Left forelimb (tissue), 1 donor: ENCODE measurements at regions not wholly inside any gene's neighbourhood (a gene's known extent, or its start where the extent isn't known, plus 50 kb on each side); places are given as distances from the start of the nearest gene placed in this dataset.

ENCODE experiments used
- DNase-seq: peaks from one replicate; pipeline ENCODE4 v3.0.0-alpha.2; 2018; ENCODE audit warnings: low spot score

DNA sequence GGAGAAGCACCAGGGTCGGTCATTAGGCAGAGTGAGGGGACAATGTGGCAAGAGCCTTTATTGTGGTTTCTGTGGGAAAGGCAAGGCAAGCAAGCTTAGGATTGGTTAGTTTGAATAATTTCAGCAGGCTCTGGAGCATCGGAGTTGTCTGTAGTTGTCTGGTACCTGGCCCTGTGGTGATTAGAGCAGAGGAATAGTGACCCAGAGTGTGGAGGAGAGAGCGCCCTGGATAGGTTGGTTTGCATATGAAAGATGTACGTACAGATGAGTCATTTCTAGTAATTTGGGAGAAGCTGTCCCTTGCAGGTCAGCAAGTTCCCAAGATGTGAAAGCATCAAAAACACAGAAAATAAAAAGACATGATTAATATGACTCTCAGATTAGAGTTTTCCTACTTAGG is 383.1 kb upstream of the MEX3C start:
- no peak for DNase-seq

DNA sequence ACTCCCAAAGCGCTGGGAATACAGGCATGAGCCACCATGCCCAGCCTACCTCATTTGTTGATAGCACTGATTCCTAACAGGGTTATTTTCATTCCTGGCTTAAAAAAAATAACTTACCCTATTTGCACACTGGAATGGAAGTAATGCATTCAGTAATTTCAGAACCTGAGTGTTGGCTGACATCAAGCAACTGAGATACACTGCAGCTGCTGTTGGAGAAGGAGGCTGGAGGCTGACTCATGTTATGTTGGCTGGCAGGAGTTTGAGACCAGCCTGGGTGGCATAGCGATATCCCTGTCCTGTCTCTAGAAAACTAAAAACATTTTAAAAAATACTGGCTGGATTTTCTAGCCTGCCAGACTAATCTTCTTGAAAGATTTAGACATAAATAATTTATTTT is 385.1 kb upstream of the MEX3C start:
- no peak for DNase-seq

DNA sequence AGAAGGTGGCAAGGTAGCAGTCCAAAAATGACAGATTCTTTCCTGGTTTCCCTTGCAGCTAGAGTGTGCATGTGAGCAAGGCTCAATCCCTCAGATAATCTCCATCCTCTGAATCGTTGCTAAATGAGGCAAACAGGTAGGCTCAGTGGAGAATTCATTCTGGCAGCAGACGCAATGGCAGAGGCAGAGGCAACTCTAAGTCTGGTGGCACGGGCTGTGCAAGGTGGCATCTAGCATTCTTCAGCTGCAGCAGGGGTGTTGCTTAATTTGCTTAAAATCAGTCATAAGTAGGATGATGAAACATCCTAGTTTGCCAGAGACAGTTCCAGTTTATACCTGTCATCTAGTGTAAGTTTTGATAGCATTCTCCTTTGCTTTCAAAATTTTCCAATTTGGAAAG is 391.1 kb upstream of the MEX3C start:
- no peak for DNase-seq

DNA sequence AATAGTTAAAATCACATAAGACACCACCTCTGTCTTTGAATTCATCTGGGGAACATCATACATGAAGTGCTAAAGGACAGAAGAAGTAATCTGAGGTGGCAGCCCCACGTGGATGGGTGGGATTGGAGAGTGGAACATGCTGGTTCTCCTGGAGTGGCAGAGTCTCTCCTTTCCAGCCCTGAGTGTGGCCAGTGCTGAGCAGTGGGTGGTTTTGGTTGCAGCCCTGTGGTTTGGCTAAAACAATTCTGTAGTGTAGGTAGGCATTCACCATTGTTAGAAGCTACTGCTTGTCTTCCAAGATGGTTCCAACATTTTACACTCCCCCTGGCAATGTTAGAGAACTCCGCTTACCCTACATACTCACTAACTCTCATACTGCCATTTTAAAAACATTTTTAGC is 396.4 kb upstream of the MEX3C start:
- no peak for DNase-seq

DNA sequence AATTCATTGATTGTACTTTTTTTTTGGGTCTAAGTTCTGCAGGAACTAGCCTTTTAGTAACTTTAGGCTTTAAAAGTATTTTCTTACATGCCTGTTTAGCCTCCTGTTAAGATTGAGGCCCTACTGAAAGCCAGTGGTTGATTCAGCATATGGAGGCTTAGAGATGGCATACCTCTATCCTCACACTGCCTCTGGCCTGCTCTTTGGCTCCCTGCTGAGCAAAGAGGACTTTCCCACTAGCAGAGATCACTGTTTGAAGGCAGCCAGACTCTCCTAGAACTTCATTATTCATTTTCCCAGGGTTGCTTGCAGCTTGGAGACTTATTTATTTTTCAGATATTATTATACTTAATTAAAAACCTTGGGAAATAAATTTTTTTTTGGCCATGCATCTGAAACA is 405.6 kb upstream of the MEX3C start:
- no peak for DNase-seq

DNA sequence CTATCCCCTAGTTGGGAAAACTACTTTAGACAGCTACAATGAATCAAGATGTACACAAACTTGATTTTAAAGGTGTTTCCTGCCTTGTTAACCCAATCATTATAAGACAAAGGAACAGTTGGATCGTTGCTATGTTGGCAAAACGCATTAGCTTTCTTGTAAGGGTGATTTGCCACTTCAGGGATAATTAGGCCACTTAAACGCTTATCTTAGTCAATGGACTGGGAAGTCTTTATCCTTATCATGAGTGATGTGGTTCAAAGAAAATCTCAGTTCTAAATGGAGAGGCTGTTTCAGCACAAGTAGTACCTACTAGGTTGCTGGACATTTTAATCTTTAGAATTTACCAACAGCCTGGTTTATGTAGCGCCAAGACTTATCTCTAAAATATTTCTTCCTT is 406.1 kb upstream of the MEX3C start:
- no peak for DNase-seq

DNA sequence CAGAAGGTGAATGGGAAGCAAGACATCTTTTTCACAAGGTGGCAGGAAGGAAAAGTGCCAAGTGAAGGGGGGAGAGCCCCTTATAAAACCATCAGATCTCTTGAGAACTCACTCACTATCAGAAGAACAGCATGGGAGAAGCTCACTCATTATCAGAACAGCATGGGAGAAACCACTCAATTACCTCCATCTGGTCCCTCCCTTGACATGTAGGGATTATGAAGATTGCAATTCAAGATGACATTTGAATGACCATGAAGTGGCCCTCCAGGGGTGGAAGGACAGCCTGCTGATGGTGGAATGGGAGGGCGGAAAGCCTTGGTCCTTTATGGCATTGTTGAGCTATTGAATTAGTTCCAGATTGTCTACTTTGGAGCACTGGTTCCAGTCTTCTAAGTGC is 413.0 kb upstream of the MEX3C start:
- DNase-seq: no peak

DNA sequence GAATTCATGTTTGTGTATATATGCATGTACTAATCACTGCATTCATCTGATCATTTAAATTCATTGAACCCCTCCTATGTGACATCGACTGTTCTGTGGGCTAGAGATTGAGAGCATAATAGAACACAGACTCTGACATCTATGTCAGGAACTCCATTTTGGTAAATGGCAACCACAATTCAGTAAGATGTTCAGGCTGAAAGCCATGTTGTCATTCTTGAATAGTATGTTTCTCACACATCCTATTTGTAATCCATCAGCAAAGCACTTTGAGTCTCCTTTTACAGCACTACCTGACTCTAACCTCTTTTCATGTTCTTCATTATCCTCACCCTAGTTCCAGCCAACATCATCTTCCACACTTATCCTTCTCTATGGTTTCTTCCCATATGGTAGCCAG is 413.8 kb upstream of the MEX3C start:
- no peak for DNase-seq

DNA sequence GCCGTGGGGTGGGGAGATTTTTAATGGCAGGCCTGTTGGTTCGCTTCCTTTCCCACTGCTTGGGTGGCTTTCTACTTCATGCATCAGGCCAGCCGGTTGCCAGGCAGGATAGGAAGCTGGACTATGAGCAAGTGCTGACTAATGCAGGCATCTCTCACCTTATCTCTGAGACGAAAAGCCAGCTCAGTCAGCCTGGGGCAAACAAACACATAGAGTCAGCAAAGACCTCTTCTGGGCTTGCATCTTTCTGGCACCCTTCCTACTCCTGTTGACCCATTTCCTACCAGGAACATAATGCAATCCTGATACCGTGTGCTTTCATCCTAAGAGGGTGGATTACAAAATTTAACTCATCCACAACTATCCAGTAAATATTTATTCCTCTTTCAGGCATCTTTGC is 416.6 kb upstream of the MEX3C start:
- no peak for DNase-seq

DNA sequence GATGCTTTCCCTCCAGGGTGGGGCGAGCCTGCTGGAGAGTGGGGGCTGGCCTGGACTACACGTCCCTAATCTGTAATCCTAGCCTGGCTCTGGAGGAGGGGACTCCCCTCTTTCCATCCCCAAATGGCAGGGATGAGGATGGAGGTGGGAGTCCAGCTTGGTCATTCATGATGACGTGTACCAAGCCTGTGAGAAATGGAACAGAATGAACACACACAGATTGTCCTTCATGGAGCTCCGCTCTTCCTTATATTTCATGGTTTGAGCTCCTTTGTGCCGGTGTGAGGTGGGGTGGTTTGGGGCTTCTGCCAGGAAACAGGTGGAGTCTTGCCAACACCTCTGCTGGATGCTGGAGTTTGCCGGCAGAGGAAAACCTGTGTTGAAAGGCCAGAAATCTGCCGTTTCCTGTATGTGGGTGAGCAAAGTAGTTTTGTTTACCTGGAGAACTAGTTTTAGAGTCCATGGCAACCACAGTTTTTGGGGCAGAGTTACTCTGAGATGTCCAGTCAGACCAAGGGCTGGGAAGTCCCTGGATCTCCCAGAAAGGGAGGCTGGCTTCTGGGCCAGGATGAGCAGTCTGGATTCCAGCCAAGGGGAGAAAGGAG is 417.6 kb upstream of the MEX3C start:
- DNase-seq: no peak

DNA sequence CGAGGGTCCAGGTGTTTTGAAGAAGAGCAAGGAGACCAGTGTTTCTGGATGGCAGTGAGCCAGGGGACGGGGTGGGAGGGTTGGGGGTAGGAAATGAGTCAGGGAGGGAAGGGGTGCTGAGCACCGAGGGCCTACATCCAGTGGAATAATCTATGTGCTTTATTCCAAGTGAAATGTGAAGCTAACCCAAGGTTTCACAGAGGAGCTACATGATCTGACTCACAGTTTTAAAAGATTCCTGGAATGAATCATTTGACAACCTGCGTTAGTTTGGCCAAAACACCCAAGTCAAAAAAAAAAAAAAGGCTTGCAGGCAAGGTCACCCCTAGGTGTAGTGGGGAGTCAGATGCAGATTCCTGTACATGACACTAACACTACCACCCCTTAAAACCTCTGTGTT is 419.7 kb upstream of the MEX3C start:
- no peak for DNase-seq

DNA sequence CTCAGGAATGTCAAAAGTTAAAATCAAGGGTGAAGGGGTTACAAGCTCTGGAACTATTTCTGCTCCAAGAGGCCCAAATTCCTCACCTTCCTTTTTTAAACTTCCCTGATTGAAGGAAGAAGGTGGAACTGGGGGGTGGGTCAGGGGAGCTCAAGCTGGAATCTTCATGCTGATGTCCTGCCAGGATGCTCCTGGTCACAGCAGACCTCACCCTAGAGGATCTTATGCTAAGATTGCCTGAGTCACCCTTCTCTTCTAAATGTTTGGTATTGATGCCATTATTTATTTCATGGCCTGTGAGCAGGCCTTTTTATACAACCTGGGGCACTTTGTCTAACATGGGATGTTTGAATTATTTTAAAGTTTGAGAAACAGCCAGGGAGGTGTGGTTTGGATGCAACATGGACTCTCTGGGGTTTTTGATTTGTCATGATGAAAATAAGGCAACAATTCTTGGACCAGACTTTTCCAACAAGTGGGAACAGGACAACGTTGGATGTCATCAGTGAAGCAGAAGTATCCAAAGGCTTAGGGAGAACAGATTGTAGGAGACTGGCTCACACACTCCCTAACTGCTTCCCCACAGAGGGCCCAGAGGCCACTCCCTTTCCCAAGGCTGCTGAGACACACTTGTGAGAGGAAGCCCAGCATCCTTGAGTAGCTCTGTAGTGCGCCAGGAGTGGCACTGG is 420.2 kb upstream of the MEX3C start:
- no peak for DNase-seq

DNA sequence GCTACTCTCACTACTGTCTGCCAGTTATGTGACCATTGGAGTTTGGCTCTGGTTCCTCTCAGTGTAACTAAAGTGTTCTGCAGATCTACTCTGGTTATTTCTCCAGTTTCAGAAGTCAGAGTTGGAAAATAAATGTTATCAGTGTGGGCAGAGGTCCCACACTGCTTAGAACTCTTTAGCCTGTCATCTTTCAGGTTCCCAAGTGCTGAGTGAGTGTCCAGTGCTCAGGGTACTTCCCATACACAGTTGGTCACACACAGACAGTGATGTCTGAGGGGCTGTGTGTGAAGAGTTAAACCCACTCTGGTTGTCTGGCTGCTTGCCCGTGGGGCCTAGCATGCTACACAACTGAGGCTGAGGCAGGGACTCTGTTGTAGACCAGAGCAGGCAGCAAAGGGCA is 421.8 kb upstream of the MEX3C start:
- no peak for DNase-seq

DNA sequence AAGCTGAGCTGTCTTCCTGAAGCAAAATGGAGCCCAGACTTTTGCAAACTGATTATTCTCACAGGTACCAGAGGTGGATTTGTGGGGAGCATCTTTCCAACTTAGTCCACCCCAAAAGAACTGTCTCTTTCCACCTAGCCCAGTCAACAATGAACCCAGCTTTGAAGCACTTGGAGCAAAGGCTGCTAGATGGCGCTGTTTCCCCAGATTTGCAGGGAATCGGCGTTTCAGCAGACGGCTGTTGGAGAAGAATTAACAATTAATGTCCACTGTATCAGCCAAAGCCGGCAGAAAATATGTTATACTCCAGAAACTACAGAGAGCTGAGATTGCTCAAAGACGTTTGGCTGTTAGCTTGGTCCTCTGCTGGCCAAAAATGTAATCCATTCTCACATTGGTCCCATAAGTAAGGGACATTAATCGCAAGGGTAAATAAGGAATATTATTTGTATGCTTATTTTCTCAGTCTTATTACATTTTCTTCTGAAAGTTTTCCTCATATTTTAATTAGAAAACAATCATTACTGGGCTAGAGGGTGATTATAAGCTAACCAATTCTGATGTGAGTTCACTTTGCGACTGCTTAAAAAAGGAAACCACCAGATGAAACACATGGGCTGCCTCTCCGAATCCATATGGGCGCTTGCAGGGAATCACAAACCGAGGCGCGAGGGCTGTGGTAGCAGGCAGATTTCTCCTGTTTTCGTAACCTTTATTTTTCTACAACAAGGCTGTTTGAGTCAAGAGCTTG is 423.8 kb upstream of the MEX3C start:
- DNase-seq: peak; percentile 80

DNA sequence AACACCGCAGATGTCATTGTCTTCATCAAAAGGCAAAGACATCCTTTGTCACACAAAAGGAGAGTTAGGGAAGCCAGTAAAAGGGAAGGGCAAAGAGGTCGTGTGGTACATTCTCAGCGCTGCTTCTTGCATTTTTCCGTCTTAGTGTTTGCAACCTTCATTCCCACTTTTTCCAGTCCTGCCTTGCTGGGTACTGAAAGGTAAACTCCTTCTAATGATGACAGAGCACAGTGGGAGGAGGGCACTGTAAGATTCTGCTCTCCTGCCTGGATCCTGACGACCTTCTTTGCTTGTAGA is 424.3 kb upstream of the MEX3C start:
- no peak for DNase-seq

DNA sequence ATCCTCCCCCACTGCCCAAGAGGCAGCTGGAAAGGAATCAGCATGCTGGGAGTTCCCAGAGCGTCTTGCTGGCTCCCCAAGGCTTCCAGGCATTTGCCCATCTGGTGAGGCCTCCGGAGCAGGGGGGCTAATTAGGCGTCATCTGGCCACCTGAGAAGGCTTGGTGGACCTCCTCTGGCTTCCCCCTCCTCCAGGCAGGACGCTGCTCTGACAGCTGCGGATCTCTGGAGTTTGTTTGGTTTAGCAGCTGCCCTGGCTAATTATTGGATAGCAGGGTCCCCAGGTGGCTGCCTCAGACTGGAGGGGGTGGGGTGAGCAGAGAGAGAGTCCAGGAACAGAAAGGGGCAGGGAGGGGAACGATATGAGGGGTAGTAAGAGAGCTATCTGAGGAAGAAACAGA is 425.2 kb upstream of the MEX3C start:
- DNase-seq: no peak

DNA sequence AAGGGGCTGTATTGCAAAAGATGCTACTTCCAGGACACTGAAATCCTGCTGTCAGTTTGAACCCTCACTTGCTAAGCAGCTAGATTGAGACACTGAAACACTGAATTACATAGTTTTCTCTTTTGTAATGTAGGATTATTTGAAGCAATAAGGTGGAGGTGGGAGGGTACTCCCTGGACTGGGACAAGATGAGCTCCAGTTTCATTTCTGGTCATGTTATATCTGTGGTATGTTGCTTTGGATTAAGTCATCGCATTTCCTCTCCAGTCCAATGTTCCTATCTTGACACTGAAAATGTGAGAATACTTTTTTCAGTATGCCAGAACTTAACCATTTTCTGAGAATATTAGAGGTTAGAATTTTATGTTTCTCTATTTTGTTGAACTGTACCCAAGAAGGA is 426.2 kb upstream of the MEX3C start:
- no peak for DNase-seq

DNA sequence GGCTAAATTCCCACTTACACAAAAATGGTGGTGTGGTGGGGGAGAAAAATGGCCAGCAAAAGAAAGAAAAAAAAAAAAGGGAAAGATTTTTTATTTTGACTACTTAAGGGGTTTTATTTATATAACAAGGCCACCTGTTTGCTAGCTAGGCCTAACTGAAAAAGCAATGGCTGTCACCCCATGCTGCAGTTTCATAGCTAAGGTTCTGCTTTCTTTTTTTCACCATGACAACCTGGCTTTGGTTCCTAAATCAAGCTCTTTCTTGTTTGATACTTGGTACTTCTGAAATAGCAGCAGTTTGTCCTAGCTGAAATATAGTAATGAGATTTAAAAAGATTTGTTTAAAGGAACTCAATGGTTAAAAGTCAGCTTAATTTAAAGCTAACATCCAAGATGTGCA is 433.2 kb upstream of the MEX3C start:
- no peak for DNase-seq

DNA sequence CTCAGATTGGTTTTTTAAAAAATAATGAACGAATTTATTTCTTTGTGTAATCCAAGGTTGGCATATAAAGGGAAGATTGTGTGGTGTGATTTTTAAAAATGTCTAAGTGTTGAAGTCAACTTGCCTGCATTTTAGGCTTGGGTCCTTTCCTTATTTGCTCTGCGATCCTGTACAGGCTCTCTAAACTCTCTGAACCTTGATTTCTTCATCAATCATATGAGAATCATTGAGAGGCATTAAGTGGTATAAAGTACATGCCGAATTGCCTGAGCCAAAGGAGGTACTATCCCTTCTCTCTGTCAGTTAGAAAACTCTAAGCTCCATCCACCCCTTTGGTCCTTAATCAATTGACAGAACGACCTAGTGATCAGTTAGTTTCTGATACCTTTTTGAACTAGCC is 440.4 kb upstream of the MEX3C start:
- DNase-seq: no peak

DNA sequence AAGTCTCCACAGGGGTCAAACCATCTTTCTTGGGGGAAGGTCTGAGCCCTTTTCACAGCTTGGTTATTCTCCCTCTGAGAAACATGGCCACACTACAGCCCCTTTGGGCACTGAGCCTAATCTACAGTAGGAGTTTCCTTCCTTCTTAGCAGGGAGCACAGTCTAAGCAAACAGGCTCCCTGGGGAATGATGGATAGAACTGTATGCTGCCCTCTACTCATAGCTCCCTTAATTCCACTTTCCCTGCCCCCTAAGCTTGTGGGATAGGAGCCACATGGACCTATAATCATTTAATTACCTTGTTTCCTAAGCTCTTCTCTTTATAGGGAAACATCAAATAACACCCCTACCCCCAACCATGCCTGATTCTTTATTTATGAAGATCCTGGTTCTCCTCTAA is 442.1 kb upstream of the MEX3C start:
- DNase-seq: no peak

DNA sequence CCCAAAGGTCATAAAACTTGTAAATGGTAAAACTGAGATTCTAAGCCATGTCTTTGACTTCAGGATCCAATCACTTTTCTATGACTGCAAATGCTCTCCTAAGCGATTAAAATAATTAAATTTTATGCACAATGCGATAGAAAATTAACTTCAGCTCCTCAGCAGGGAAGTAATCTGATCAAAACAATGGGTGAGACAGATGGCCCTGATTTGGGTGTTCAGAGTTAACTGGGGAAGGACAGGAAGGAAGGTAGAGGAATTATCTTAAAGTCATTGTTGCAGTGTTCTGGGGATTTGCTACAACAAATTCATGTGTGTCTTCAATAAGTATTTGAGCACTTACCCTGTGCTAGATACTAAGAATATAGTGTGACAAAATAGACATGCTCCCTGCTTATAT is 446.0 kb upstream of the MEX3C start:
- no peak for DNase-seq

DNA sequence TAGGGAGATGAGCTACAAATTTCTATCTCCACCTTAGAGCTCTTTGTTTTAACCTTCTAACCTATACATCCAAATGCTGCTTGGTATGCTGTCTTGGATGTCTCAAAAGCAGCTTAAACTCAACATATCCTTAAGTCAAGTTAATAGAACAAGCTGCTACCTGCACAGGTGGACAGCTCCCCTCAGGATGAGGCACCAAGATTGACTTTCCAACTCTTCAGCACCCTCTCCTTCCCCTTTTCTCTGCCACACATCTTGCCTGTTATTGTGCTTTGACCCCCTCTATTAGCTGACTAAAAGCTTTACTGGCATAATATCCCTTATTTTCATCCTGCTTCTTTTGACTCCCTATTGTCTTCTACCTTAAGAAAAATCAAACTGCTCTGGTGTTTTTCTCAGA is 448.1 kb upstream of the MEX3C start:
- DNase-seq: no peak

DNA sequence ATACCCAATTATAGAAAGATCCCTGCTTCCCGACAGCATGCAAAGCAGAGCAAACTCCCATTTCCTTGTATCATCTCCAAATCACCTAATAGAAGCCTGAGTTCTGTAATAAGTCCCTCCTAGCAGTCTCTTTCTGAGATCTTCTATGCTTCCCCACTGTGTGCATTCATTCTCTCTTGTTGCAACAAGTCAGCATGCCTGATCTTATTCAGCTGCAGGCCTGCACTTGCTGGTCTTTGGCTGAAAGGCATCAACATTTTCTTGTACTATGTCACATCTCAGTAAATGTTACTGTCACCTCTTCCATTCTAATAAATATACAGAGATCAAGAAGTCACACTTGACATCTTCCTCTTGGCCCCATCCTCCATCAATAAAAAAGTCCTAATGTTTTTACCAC is 449.9 kb upstream of the MEX3C start:
- DNase-seq: no peak

DNA sequence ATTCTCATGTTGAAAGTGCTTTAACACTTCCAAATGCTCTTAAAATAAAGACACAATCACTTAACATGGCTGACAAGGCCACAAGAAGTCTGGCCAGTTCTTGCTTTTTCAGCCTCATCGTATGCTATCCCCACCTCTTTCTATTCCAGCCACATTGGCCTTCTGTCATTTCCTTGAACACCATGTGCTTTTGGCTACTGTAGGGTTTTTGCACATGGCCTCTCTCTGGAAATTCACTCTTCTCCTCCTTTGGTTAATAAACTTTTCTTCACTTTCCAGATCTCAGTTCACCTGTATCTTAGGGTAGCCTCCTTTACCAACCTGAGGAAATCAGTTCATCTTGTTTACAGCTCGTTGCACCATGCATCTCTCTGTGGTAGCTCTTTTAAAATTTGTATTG is 450.5 kb upstream of the MEX3C start:
- DNase-seq: no peak
